ENCODE measurements at regions not wholly inside any gene's neighbourhood (a gene's known extent, or its start where the extent isn't known, plus 50 kb on each side); places are given as distances from the start of the nearest gene placed in this dataset.

GRCh38 chr15:66838202-66838601 lies 136.2 kb downstream of the SMAD6 start:
- Mint-ChIP-seq H3K27ac (no peak overlapping the region), H3K36me3 (ENCODE audit: low read depth) (no peaks in the 10 kb centered on the region), H3K4me1 (peaks cover 35% of the 10 kb centered on the region), H3K27me3 (ENCODE audit: low read depth) (peaks cover 18% of the 10 kb centered on the region), H3K9me3 (no peaks in the 10 kb centered on the region), H3K4me3 (no peak overlapping the region)
- no peak for TF ChIP-seq CTCF (IDR thresholded peaks at IDR 0.05; ENCODE audit: unreplicated experiment in 3 of 3)

GRCh38 chr15:66838671-66839239 lies 136.7 kb downstream of the SMAD6 start:
- peaks cover 20% of the 10 kb centered on the region for H3K27me3 Mint-ChIP-seq (ENCODE audit: low read depth)
- TF ChIP-seq CTCF (IDR thresholded peaks at IDR 0.05; ENCODE audit: unreplicated experiment in 3 of 3) = peak; percentile 56 to 65 (median 56)
- no peaks in the 10 kb centered on the region for H3K36me3 Mint-ChIP-seq (ENCODE audit: low read depth)
- peak overlapping the region in 1 of 3 experiments; percentile 8 for H3K4me3 Mint-ChIP-seq
- H3K4me1 Mint-ChIP-seq = peaks cover 40% of the 10 kb centered on the region
- no peaks in the 10 kb centered on the region for H3K9me3 Mint-ChIP-seq
- peak overlapping the region in 2 of 3 experiments; percentile 28 to 73 for H3K27ac Mint-ChIP-seq

GRCh38 chr15:66839506-66840112 lies 137.6 kb downstream of the SMAD6 start:
- Mint-ChIP-seq H3K36me3 (ENCODE audit: low read depth) (no peaks in the 10 kb centered on the region), H3K4me1 (peaks cover 40% of the 10 kb centered on the region), H3K27me3 (ENCODE audit: low read depth) (peaks cover 22% of the 10 kb centered on the region), H3K27ac (peak overlapping the region; percentile 28 to 73 (median 41)), H3K9me3 (no peaks in the 10 kb centered on the region), H3K4me3 (peak overlapping the region in 1 of 3 experiments; percentile 17)
- no peak for TF ChIP-seq CTCF (IDR thresholded peaks at IDR 0.05; ENCODE audit: unreplicated experiment in 3 of 3)

GRCh38 chr15:66840615-66841390 lies 138.8 kb downstream of the SMAD6 start:
- Mint-ChIP-seq H3K27ac (peak overlapping the region; percentile 66 to 95 (median 90)), H3K4me1 (peaks cover 37% of the 10 kb centered on the region), H3K27me3 (ENCODE audit: low read depth) (peaks cover 22% of the 10 kb centered on the region), H3K36me3 (ENCODE audit: low read depth) (no peaks in the 10 kb centered on the region), H3K4me3 (peak overlapping the region; percentile 13 to 56 (median 23)), H3K9me3 (no peaks in the 10 kb centered on the region)
- no peak for TF ChIP-seq CTCF (IDR thresholded peaks at IDR 0.05; ENCODE audit: unreplicated experiment in 3 of 3)

GRCh38 chr15:66841953-66842681 lies 140.1 kb downstream of the SMAD6 start:
- no peak for TF ChIP-seq CTCF (IDR thresholded peaks at IDR 0.05; ENCODE audit: unreplicated experiment in 3 of 3)
- H3K36me3 Mint-ChIP-seq (ENCODE audit: low read depth) = no peaks in the 10 kb centered on the region
- H3K9me3 Mint-ChIP-seq = no peaks in the 10 kb centered on the region
- H3K4me3 Mint-ChIP-seq = peak overlapping the region; percentile 26 to 73 (median 73)
- H3K4me1 Mint-ChIP-seq = peaks cover 41% of the 10 kb centered on the region
- peak overlapping the region; percentile 66 to 95 (median 90) for H3K27ac Mint-ChIP-seq
- peaks cover 22% of the 10 kb centered on the region for H3K27me3 Mint-ChIP-seq (ENCODE audit: low read depth)
